Activated B cell treated with CpG ODN at 0.5 μM for 24 hours (primary cell): ENCODE measurements at regions not wholly inside any gene's neighbourhood (a gene's known extent, or its start where the extent isn't known, plus 50 kb on each side); places are given as distances from the start of the nearest gene placed in this dataset.
"Not testable (repeated sequence)": the region's sequence is repeated elsewhere in the genome, so short reads cannot be mapped to it uniquely, and the experiment has no call there.

Experiments used
- ATAC-seq: fragments of 200-7000 bp; cut with Tn5 transposase; one replicate; pipeline ENCODE4 v1.10.0; 2021; ENCODE audit warnings: low read depth, mild to moderate bottlenecking, moderate library complexity
- CTCF ChIA-PET: fragments of 350-600 bp; sonication (Branson Sonifier 250); formaldehyde crosslinking; loops from one replicate; lab custom pipeline; 2021; ENCODE audit warnings: antibody characterized with exemption; lab: Charles Lee
- POLR2A ChIA-PET: fragments of 350-600 bp; sonication (Branson Sonifier 250); formaldehyde crosslinking; loops from one replicate; lab custom pipeline; 2021; ENCODE audit warnings: antibody characterized with exemption; lab: Charles Lee
- DNase-seq: peaks from one replicate; pipeline ENCODE4 v3.0.0; 2022
- H3K27ac Mint-ChIP-seq: one replicate; pipeline ENCODE4 v1.8.0; 2020; ENCODE audit warnings: mixed read lengths
- H3K27me3 Mint-ChIP-seq: one replicate; pipeline ENCODE4 v1.8.0; 2021; ENCODE audit warnings: mixed read lengths
- H3K36me3 Mint-ChIP-seq: one replicate; pipeline ENCODE4 v1.8.0; 2021; ENCODE audit warnings: low read depth, mixed read lengths
- H3K4me1 Mint-ChIP-seq: one replicate; pipeline ENCODE4 v1.8.0; 2021; ENCODE audit warnings: mixed read lengths
- H3K4me3 Mint-ChIP-seq: one replicate; pipeline ENCODE4 v1.8.0; 2020; ENCODE audit warnings: mild to moderate bottlenecking, mixed read lengths
- H3K9me3 Mint-ChIP-seq: one replicate; pipeline ENCODE4 v1.8.0; 2020; ENCODE audit warnings: mixed read lengths
- CTCF ChIP-seq: fragments of 200-600 bp; IDR thresholded peaks from one replicate; pipeline ENCODE4 v1.8.0; 2022; ENCODE audit warnings: antibody characterized with exemption, mild to moderate bottlenecking
- intact Hi-C: fragments of 100-400 bp; cut with micrococcal nuclease; formaldehyde crosslinking; loops from one replicate; pipeline ENCODE4 v1.15.1; 2024

GRCh38 chr14:101291390-101291789, 269.9 kb upstream of the DIO3 start:
- ChIA-PET POLR2A (no interaction called here), CTCF (no interaction called here)
- no peak overlapping the region for H3K4me3 Mint-ChIP-seq
- H3K36me3 Mint-ChIP-seq: no peaks in the 10 kb centered on the region
- H3K4me1 Mint-ChIP-seq: no peaks in the 10 kb centered on the region
- peaks cover 3% of the 10 kb centered on the region for H3K27me3 Mint-ChIP-seq
- peaks cover 6% of the 10 kb centered on the region for H3K9me3 Mint-ChIP-seq
- intact Hi-C loops: no loop called here
- DNase-seq: no peak
- no peak overlapping the region for H3K27ac Mint-ChIP-seq
- ATAC-seq: no peak
- no peak for TF ChIP-seq CTCF

GRCh38 chr14:101292448-101292847, 268.8 kb upstream of the DIO3 start:
- no peaks in the 10 kb centered on the region for H3K36me3 Mint-ChIP-seq
- H3K27ac Mint-ChIP-seq: no peak overlapping the region
- ATAC-seq (no peak), DNase-seq (no peak)
- intact Hi-C loops: no loop called here
- CTCF ChIA-PET: no interaction called here
- no peak for TF ChIP-seq CTCF
- POLR2A ChIA-PET: no interaction called here
- H3K9me3 Mint-ChIP-seq: peaks cover 12% of the 10 kb centered on the region
- peaks cover 2% of the 10 kb centered on the region for H3K27me3 Mint-ChIP-seq
- no peak overlapping the region for H3K4me3 Mint-ChIP-seq
- H3K4me1 Mint-ChIP-seq: no peaks in the 10 kb centered on the region

- ATAC-seq (no peak), DNase-seq (no peak)
- ChIA-PET CTCF (no interaction called here), POLR2A (no interaction called here)
- TF ChIP-seq CTCF: no peak
- H3K4me1 Mint-ChIP-seq: no peaks in the 10 kb centered on the region
- no peak overlapping the region for H3K27ac Mint-ChIP-seq
- intact Hi-C loops: no loop called here
- H3K9me3 Mint-ChIP-seq: peaks cover 12% of the 10 kb centered on the region
- H3K4me3 Mint-ChIP-seq: no peak overlapping the region
- no peaks in the 10 kb centered on the region for H3K36me3 Mint-ChIP-seq
- H3K27me3 Mint-ChIP-seq: peaks cover 2% of the 10 kb centered on the region
These were observed 267.7 kb upstream of the DIO3 start for GRCh38 chr14:101293605-101294004.

GRCh38 chr14:101294136-101294535, 267.2 kb upstream of the DIO3 start:
- ATAC-seq (no peak), DNase-seq (no peak)
- H3K9me3 Mint-ChIP-seq: peaks cover 12% of the 10 kb centered on the region
- H3K4me1 Mint-ChIP-seq: no peaks in the 10 kb centered on the region
- no peak for TF ChIP-seq CTCF
- peaks cover 2% of the 10 kb centered on the region for H3K27me3 Mint-ChIP-seq
- no peaks in the 10 kb centered on the region for H3K36me3 Mint-ChIP-seq
- ChIA-PET CTCF (no interaction called here), POLR2A (no interaction called here)
- no peak overlapping the region for H3K4me3 Mint-ChIP-seq
- intact Hi-C loops: no loop called here
- H3K27ac Mint-ChIP-seq: no peak overlapping the region

GRCh38 chr14:101299781-101300180, 261.5 kb upstream of the DIO3 start:
- H3K4me1 Mint-ChIP-seq, ATAC-seq, H3K27me3 Mint-ChIP-seq, CTCF ChIA-PET, intact Hi-C loops, H3K4me3 Mint-ChIP-seq, DNase-seq, H3K36me3 Mint-ChIP-seq, POLR2A ChIA-PET, H3K27ac Mint-ChIP-seq: not testable (repeated sequence)
- peaks cover 12% of the 10 kb centered on the region for H3K9me3 Mint-ChIP-seq

- Mint-ChIP-seq H3K36me3 (no peaks in the 10 kb centered on the region), H3K27me3 (no peaks in the 10 kb centered on the region), H3K9me3 (peaks cover 10% of the 10 kb centered on the region), H3K4me3 (no peak overlapping the region), H3K4me1 (no peaks in the 10 kb centered on the region), H3K27ac (no peak overlapping the region)
- ChIA-PET CTCF (no interaction called here), POLR2A (no interaction called here)
- DNase-seq (no peak), ATAC-seq (no peak)
- intact Hi-C loops: no loop called here
- no peak for TF ChIP-seq CTCF
These were observed 260.3 kb upstream of the DIO3 start for GRCh38 chr14:101301011-101301410.

GRCh38 chr14:101307162-101307561, 254.1 kb upstream of the DIO3 start:
- intact Hi-C loops, CTCF ChIA-PET, POLR2A ChIA-PET, H3K9me3 Mint-ChIP-seq, H3K27me3 Mint-ChIP-seq, DNase-seq, H3K27ac Mint-ChIP-seq, H3K4me3 Mint-ChIP-seq, ATAC-seq, H3K36me3 Mint-ChIP-seq, H3K4me1 Mint-ChIP-seq: not testable (repeated sequence)

- H3K4me3 Mint-ChIP-seq, ATAC-seq, H3K27me3 Mint-ChIP-seq, CTCF ChIA-PET, H3K36me3 Mint-ChIP-seq, POLR2A ChIA-PET, intact Hi-C loops, DNase-seq, H3K9me3 Mint-ChIP-seq, H3K4me1 Mint-ChIP-seq, H3K27ac Mint-ChIP-seq: not testable (repeated sequence)
These were observed 250.1 kb upstream of the DIO3 start for GRCh38 chr14:101311186-101311585.
